Right kidney (tissue), 1 donor: ENCODE measurements at regions not wholly inside any gene's neighbourhood (a gene's known extent, or its start where the extent isn't known, plus 50 kb on each side); places are given as distances from the start of the nearest gene placed in this dataset.
"Not testable (repeated sequence)": the region's sequence is repeated elsewhere in the genome, so short reads cannot be mapped to it uniquely, and the experiment has no call there.

Source experiments
- DNase-seq: peaks from one replicate; pipeline ENCODE4 v3.0.0-alpha.2; 2016

GRCh38 chr13:87553142-87553541 lies 118.0 kb upstream of the SLITRK5 start:
- DNase-seq: no peak

DNA sequence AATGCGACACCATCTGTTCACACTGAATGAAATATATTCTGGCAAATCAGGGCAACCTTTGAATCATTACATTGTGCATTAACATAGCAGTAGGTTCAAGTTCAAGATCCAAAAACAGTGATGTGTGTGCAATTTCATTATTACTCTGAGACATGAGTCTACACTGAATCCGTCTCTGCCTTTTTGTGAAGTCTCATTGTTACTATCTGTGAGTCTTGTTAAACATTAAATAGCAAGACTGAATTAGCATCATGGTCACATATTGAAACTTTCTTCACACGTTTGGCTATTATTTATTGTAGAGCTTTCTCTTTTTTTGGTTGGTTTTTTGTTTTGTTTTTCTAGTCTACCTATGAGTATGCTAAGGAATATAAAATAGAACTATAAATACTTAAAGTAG lies 117.1 kb upstream of the SLITRK5 start:
- DNase-seq: no peak

DNA sequence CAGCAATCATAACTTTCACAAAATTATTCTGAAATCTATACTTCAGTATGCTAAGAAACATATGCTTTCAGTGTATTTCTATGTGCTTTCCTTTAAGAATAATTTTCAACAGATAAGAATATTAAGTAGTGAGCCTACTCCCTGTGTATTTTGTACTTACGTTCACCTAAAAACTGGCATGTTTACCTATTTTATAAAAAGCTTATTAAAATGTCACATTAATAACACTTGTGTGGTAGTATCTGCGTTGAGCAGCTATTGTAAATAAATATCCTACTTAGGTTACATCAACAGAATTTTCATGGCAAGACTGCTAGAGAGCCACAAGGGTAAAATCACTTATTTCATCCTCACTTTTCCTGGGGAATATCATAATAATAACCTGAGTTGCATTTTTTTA lies 113.4 kb upstream of the SLITRK5 start:
- no peak for DNase-seq

DNA sequence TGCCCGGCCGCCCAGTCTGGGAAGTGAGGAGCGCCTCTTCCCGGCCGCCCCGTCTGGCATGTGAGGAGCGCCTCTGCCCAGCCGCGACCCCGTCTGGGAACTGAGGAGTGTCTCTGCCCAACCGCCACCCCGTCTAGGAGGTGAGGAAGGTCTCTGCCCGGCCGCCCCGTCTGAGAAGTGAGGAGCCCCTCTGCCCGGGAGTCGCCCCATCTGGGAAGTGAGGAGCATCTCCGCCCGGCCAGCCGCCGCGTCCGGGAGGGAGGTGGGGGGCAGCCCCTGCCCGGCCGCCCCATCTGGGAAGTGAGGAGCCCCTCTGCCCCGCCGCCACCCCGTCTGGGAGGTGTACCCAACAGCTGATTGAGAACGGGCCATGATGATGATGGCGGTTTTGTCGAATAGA lies 109.6 kb upstream of the SLITRK5 start:
- DNase-seq: not testable (repeated sequence)

DNA sequence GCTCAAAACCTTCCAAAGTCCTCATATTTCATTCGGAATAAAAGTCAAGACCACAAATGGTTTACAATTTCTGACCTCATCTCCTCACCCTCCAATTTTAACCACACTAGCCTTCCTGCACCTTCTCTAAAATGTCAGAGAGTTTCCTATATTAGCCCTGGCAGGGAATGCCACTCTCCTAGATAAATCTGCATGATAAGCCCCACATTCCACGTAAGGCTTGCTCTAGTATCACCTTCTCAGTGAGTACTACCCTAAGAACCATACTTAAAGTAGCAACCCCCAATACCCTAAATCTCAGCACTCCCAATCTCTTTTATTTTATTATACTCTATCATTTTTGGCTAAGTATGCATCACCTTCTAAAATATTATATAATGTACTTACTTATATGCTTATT lies 100.5 kb upstream of the SLITRK5 start:
- DNase-seq: no peak

GRCh38 chr13:87582399-87582798 lies 88.8 kb upstream of the SLITRK5 start:
- DNase-seq: no peak

- DNase-seq: no peak
Measured at GRCh38 chr13:87590518-87590917, 80.7 kb upstream of the SLITRK5 start.

- DNase-seq: not testable (repeated sequence)
Measured at GRCh38 chr13:87604437-87604836, 66.7 kb upstream of the SLITRK5 start.

GRCh38 chr13:87607266-87607665 lies 63.9 kb upstream of the SLITRK5 start:
- no peak for DNase-seq

- no peak for DNase-seq
Measured at GRCh38 chr13:87614276-87614675, 56.9 kb upstream of the SLITRK5 start.
